SIG-M5 treated with dmso at 0.1 percent for 504 hours (cell line): ENCODE measurements at regions not wholly inside any gene's neighbourhood (a gene's known extent, or its start where the extent isn't known, plus 50 kb on each side); places are given as distances from the start of the nearest gene placed in this dataset.

Source experiments
- DNase-seq: peaks from one replicate; lab custom pipeline; 2025; ENCODE audit not compliant: unreplicated experiment; lab: John Stamatoyannopoulos, UW

GRCh38 chr4:123788577-123788976 is 392.0 kb downstream of the SPRY1 start:
- no peak for DNase-seq

- no peak for DNase-seq
Observed at GRCh38 chr4:123790681-123791080, 394.1 kb downstream of the SPRY1 start.

- no peak for DNase-seq
Observed at GRCh38 chr4:123802082-123802645, 405.6 kb downstream of the SPRY1 start.

- no peak for DNase-seq
Observed at GRCh38 chr4:123802933-123803332, 406.3 kb downstream of the SPRY1 start.

DNA sequence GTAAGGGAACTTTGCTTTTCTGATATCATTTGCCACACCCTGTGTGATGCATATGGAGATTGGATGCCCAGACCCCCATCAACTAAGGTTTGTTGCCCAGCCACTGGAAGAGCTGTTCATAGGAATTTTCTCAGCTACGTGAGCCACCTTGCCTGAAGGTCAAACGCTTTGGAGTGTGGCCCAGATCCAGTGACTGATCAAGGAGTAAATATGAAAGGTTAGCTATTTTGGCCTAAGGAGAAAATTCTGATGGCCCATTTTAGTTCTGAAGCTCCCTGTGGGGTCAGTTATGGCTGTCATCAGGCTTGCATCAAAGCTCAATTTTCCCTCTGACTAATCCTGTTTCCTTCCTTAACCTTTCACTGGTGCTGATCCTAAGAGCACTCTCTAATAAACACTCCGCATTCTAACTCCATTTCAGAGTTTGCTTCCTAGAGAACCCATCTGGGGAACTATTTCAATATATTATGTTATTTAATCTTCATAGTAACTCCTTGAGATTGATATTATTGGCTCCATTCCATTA is 407.7 kb downstream of the SPRY1 start:
- no peak for DNase-seq

DNA sequence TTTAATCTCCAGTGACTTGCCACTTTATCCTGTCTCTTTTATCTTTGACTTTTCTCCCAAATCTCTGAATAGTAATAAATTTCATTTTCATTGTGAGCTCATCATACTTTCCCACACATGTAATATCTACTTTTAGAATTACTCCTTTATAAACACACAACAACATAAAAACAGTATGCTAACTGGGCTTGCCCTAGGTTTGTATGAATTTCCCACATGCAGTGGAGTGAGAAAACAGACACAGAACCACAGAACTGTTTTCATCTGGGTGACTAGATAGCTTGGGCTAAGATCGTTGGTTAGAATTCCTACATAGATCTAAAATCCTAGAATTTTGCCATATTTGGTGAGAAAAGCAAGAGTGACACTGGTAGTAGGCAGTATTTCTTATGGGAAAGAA is 409.5 kb downstream of the SPRY1 start:
- no peak for DNase-seq

- DNase-seq, result no peak
Observed at GRCh38 chr4:123807187-123807586, 410.6 kb downstream of the SPRY1 start.

- no peak for DNase-seq
Observed at GRCh38 chr4:123807866-123808265, 411.3 kb downstream of the SPRY1 start.

- no peak for DNase-seq
Observed at GRCh38 chr4:123809864-123810263, 413.3 kb downstream of the SPRY1 start.

DNA sequence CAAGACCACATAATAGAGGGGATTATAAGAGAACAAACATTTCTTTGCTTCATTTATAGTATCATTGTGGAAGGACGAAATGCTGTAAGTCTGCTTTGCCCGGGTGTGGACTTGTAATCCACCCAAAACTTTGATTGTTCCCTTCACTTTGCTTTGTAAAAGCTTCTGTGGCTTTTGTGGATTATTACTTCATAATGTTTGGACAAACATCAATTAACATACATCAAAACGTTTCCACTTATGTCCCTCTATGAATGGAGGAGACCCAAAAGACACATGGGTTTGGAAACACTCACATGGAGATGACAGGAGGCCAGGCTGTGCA is 415.4 kb downstream of the SPRY1 start:
- no peak for DNase-seq

GRCh38 chr4:123813901-123814300 is 417.3 kb downstream of the SPRY1 start:
- no peak for DNase-seq

DNA sequence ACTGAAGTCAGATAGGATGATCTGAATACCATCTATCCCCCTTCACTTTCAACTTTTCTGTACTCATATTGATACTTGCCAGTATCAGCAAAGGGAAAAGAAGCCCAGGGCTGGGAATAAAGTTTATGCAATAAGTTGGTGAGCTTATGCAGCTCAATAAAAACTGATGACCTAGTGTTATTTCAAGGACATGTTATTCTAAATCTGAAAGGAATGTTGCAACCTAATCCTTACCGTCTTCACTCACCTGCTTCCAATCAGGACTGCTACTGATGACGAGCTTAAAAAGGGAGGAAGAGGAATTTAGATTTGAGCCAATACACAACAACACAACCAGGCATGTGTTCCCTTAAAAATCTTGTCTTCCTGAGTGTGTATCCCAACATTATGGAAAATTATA is 419.9 kb downstream of the SPRY1 start:
- DNase-seq, result no peak

DNA sequence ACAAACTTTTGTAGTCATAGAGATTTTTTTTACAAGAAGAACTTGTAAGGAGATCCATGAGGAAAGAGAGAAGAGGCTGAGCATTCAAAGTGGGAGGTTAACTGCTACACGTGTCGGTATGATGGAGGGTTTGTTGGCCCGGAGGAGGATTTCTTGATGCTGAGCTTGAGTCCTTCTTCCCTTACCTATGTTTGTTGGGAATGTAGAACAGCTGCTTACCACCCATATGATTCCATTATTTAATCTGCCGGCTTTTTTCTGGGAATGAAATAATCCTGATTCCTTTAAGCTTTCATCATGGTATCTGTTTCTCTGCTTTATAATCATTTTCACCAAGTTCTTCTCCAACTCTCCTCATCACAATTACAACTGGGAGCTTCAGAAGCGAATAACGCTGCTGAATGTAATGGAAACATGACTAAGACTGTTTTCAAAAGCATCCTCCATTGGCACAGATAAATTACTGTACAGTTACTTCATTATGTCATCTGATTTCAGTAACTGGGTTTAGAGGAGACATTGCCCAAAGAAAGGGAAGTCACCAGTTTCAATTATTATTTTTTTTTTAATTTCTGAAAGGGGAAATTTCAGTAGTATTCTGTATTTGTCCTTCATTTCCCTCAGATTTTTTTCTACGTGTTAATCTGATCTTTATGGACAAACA is 420.6 kb downstream of the SPRY1 start:
- DNase-seq, result peak; percentile 44

DNA sequence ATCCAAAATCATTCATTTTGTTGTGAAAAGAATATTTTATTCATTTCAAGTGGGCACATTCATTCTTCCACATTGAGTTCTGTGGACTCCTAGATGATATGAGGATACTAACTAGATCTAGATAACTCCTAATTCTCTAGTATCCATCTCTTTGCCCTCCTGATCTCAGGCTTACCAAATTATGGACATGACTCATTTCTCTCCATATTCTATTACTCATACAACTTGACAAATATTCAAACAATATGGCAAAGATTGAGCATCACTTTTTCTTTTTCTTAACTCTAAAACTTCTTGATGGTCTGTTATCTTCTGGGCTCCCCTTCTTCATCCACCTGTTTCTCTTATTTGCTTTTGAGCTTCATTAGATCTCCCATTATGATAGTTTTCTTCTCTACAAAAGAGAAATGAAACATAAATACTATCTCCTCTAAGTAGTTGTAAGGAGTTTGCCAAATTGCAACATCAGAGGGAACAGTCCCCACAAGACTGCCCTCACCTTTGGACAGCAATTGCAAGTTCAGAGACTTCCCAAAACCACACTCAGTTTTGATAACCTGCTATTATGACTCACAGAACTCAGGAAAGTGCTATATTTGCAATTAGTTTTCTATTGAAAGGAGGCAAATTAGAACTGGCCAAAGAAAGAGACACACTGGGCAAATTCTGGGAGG is 422.9 kb downstream of the SPRY1 start:
- DNase-seq, result no peak

GRCh38 chr4:123821861-123822260 is 425.3 kb downstream of the SPRY1 start:
- peak; percentile 8 for DNase-seq

- no peak for DNase-seq
Observed at GRCh38 chr4:123822353-123822752, 425.8 kb downstream of the SPRY1 start.

- DNase-seq, result no peak
Observed at GRCh38 chr4:123823244-123823643, 426.6 kb downstream of the SPRY1 start.

DNA sequence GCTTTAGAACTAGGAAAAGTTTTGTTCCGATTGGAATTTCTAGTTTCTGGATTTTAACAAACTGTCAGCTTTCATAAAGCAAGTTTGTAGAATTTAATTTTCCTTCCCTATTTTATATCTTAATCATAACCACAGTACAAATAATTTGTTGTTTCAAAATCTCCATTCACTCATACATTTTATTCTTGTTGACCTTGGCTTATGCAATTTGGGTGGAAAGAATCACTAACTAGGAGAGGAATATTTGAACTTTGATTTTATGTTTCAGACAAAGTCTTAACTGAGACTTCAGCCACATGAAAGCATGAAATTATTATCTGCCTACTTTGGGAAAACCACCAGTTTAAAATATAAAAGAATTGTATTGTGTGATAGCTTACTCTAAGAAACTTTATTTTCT is 427.9 kb downstream of the SPRY1 start:
- DNase-seq, result no peak

GRCh38 chr4:123825596-123826291 is 429.1 kb downstream of the SPRY1 start:
- DNase-seq, result no peak

DNA sequence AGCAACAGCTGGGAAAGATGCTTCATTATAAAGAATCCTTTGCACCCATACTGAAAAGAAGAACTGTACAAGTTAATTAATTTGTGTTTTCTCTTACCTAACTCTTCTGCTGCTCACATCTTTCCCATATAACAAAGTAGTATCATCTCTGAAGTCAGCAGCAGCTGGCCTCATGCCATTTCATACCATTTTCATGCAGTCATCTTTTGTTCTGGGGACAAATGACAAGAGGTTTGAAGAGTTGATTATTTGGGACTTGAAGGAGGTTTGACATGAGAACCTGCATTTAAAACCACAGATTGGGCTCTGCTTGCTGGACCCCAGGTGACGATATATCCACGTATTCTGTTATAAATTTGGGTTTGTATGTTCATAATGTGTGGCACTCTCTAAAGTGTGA is 430.3 kb downstream of the SPRY1 start:
- DNase-seq, result no peak

DNA sequence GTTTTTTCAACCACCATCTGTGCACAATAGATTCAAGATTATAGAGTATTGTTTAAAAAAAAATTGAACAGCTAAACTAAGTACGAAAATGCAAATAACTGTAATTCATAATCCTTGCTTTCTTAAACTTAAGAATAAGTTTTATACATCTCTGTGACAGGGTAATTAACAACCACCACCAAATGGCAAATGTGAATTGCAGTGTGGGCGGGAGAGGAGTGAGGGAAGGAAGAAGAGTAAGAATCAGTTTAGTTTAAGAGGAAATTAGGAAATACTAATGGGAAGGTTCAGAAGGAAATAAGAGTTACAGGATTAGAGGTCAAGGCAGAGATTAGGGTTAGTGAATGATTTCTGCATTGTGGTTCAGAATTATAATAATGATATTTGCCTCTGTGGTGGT is 430.9 kb downstream of the SPRY1 start:
- DNase-seq, result no peak

GRCh38 chr4:123830930-123831329 is 434.3 kb downstream of the SPRY1 start:
- no peak for DNase-seq
